ENCODE measurements at regions not wholly inside any gene's neighbourhood (a gene's known extent, or its start where the extent isn't known, plus 50 kb on each side); places are given as distances from the start of the nearest gene placed in this dataset.
A peak's percentile ranks its signal among the peaks of the same experiment; 100 is the strongest.

GRCh38 chr15:93296759-93297500 is 207.9 kb upstream of the RGMA start:
- no peak for DNase-seq

- no peak for DNase-seq
These were observed 205.9 kb upstream of the RGMA start for GRCh38 chr15:93294896-93295295.

GRCh38 chr15:93294066-93294465 is 205.1 kb upstream of the RGMA start:
- no peak for DNase-seq

- DNase-seq = no peak
These were observed 202.4 kb upstream of the RGMA start for GRCh38 chr15:93291380-93291779.

- DNase-seq = no peak
These were observed 201.6 kb upstream of the RGMA start for GRCh38 chr15:93290618-93290946.

GRCh38 chr15:93289941-93290617 is 201.1 kb upstream of the RGMA start:
- DNase-seq = no peak

- DNase-seq = no peak
These were observed 199.8 kb upstream of the RGMA start for GRCh38 chr15:93288728-93289294.

GRCh38 chr15:93286446-93286845 is 197.4 kb upstream of the RGMA start:
- DNase-seq = no peak

- no peak for DNase-seq
These were observed 194.8 kb upstream of the RGMA start for GRCh38 chr15:93283854-93284253.

- DNase-seq = no peak
These were observed 193.8 kb upstream of the RGMA start for GRCh38 chr15:93282808-93283207.

GRCh38 chr15:93278783-93279182 is 189.8 kb upstream of the RGMA start:
- no peak for DNase-seq

- no peak for DNase-seq
These were observed 189.0 kb upstream of the RGMA start for GRCh38 chr15:93278006-93278405.

GRCh38 chr15:93274257-93274656 is 185.2 kb upstream of the RGMA start:
- DNase-seq = no peak

GRCh38 chr15:93271871-93272270 is 182.9 kb upstream of the RGMA start:
- no peak for DNase-seq

- no peak for DNase-seq
These were observed 182.0 kb upstream of the RGMA start for GRCh38 chr15:93270937-93271467.

- DNase-seq = no peak
These were observed 179.1 kb upstream of the RGMA start for GRCh38 chr15:93268066-93268465.

- no peak for DNase-seq
These were observed 177.3 kb upstream of the RGMA start for GRCh38 chr15:93266291-93266690.

GRCh38 chr15:93265111-93265556 is 176.1 kb upstream of the RGMA start:
- DNase-seq = no peak

GRCh38 chr15:93261845-93262244 is 172.8 kb upstream of the RGMA start:
- DNase-seq = no peak

- DNase-seq = no peak
These were observed 168.9 kb upstream of the RGMA start for GRCh38 chr15:93257920-93258319.

GRCh38 chr15:93253681-93254080 is 164.7 kb upstream of the RGMA start:
- DNase-seq = no peak

- DNase-seq = no peak
These were observed 163.8 kb upstream of the RGMA start for GRCh38 chr15:93252780-93253179.

- no peak for DNase-seq
These were observed 161.9 kb upstream of the RGMA start for GRCh38 chr15:93250950-93251349.

GRCh38 chr15:93250209-93250608 is 161.2 kb upstream of the RGMA start:
- DNase-seq = peak in 1 of 2 donors; percentile 12
